Midbrain (tissue), 1 donor: ENCODE measurements at regions not wholly inside any gene's neighbourhood (a gene's known extent, or its start where the extent isn't known, plus 50 kb on each side); places are given as distances from the start of the nearest gene placed in this dataset.
A peak's percentile ranks its signal among the peaks of the same experiment; 100 is the strongest.
"Not testable (repeated sequence)": the region's sequence is repeated elsewhere in the genome, so short reads cannot be mapped to it uniquely, and the experiment has no call there.

Source experiments
- DNase-seq: peaks from one replicate; lab custom pipeline; 2025; lab: John Stamatoyannopoulos, UW

- DNase-seq, result no peak
Observed at GRCh38 chr16:85441189-85441889, 171.8 kb upstream of the GSE1 start.

GRCh38 chr16:85441890-85442670 is 171.0 kb upstream of the GSE1 start:
- no peak for DNase-seq

- DNase-seq, result no peak
Observed at GRCh38 chr16:85443116-85443515, 170.0 kb upstream of the GSE1 start.

- no peak for DNase-seq
Observed at GRCh38 chr16:85443531-85443930, 169.6 kb upstream of the GSE1 start.

GRCh38 chr16:85445064-85445778 is 167.9 kb upstream of the GSE1 start:
- no peak for DNase-seq

- no peak for DNase-seq
Observed at GRCh38 chr16:85445779-85446222, 167.3 kb upstream of the GSE1 start.

- DNase-seq, result no peak
Observed at GRCh38 chr16:85446951-85447692, 166.0 kb upstream of the GSE1 start.

- no peak for DNase-seq
Observed at GRCh38 chr16:85447693-85448313, 165.3 kb upstream of the GSE1 start.

GRCh38 chr16:85448557-85449190 is 164.4 kb upstream of the GSE1 start:
- no peak for DNase-seq

GRCh38 chr16:85449191-85449884 is 163.8 kb upstream of the GSE1 start:
- DNase-seq, result peak; percentile 50

GRCh38 chr16:85449885-85450245 is 163.3 kb upstream of the GSE1 start:
- no peak for DNase-seq

GRCh38 chr16:85451142-85451541 is 162.0 kb upstream of the GSE1 start:
- not testable (repeated sequence) for DNase-seq

- no peak for DNase-seq
Observed at GRCh38 chr16:85451641-85452363, 161.3 kb upstream of the GSE1 start.

GRCh38 chr16:85452364-85453193 is 160.5 kb upstream of the GSE1 start:
- DNase-seq, result no peak

- no peak for DNase-seq
Observed at GRCh38 chr16:85453194-85453678, 159.9 kb upstream of the GSE1 start.

- DNase-seq, result no peak
Observed at GRCh38 chr16:85453703-85454102, 159.4 kb upstream of the GSE1 start.

- DNase-seq, result no peak
Observed at GRCh38 chr16:85454171-85454872, 158.8 kb upstream of the GSE1 start.

GRCh38 chr16:85455534-85455933 is 157.6 kb upstream of the GSE1 start:
- no peak for DNase-seq
